ENCODE measurements at regions not wholly inside any gene's neighbourhood (a gene's known extent, or its start where the extent isn't known, plus 50 kb on each side); places are given as distances from the start of the nearest gene placed in this dataset.

DNA sequence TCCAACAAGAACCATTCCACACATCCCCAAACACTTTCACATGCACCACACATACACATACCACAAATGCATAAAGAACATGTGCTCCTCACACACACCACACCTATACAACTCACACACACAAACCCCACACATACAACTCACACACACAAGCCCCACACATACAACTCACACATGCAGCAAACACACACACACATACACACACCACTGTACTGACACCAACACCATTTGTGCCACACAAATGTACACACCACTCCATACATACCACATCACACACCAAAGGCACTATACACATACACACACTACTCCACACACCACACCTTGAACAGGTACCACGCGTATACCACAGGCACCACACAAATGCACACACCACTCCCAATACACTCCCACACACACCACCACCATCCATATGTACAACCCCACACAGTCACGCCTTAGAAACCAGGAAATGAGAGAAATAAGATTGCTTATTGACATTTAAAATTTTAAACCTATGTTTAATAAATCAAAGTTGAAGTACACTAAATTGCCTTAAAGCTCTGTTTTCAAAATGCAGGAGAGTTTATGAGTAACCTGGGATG lies 107.4 kb downstream of the ARL4A start:
- no peak for DNase-seq
- H3K9me3 ChIP-seq, result no peaks in the 10 kb centered on the region
- intact Hi-C loops (cut with DNase I), result no loop called here
- no peak overlapping the region for H3K4me3 ChIP-seq
- no peak overlapping the region for H3K27ac ChIP-seq
- H3K36me3 ChIP-seq, result no peaks in the 10 kb centered on the region
- TF ChIP-seq, protein P1, sequence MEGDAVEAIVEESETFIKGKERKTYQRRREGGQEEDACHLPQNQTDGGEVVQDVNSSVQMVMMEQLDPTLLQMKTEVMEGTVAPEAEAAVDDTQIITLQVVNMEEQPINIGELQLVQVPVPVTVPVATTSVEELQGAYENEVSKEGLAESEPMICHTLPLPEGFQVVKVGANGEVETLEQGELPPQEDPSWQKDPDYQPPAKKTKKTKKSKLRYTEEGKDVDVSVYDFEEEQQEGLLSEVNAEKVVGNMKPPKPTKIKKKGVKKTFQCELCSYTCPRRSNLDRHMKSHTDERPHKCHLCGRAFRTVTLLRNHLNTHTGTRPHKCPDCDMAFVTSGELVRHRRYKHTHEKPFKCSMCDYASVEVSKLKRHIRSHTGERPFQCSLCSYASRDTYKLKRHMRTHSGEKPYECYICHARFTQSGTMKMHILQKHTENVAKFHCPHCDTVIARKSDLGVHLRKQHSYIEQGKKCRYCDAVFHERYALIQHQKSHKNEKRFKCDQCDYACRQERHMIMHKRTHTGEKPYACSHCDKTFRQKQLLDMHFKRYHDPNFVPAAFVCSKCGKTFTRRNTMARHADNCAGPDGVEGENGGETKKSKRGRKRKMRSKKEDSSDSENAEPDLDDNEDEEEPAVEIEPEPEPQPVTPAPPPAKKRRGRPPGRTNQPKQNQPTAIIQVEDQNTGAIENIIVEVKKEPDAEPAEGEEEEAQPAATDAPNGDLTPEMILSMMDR (IDR thresholded peaks at IDR 0.05), result no peak
- H3K27me3 ChIP-seq, result no peaks in the 10 kb centered on the region
- ATAC-seq, result no peak
- H3K4me1 ChIP-seq, result no peaks in the 10 kb centered on the region

DNA sequence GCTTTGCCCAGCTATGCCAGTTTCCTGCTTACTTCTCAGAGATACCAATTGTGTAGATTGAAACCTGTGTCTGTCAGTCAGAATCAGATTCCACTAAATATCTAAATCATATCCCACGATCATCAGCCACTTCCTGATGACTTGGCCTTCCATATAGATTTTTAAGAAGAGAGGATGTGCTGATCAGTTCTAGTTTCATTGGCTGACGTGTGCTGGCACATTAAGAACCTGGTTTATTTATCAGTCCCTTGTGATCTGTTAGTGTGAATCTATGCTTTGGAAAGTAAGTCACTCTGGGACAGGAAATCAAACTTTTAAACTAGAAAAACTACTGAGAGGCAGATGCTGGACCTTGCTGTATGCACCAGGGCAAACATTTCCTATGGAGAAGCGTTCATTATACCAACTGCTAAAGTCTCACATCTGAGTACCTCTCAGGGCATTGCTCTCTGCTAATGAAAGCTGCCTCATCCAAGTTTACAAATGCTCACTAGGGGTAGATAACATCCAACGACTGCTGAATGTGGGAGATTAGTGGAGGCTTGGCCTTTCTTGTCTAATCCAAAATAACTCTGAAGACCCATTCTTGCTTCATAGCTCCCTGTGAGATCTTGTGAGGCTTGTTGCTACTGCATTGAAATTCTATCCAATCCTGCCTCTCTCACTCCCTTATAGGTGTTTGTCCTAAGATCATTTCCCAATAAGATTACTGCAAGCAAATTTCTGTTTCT lies 109.1 kb downstream of the ARL4A start:
- H3K27me3 ChIP-seq, result no peaks in the 10 kb centered on the region
- H3K4me1 ChIP-seq, result no peaks in the 10 kb centered on the region
- TF ChIP-seq, protein P1 (IDR thresholded peaks at IDR 0.05), result no peak
- no peak overlapping the region for H3K4me3 ChIP-seq
- DNase-seq (no peak), ATAC-seq (no peak)
- no peaks in the 10 kb centered on the region for H3K36me3 ChIP-seq
- no peak overlapping the region for H3K27ac ChIP-seq
- H3K9me3 ChIP-seq, result no peaks in the 10 kb centered on the region
- intact Hi-C loops (cut with DNase I), result no loop called here

DNA sequence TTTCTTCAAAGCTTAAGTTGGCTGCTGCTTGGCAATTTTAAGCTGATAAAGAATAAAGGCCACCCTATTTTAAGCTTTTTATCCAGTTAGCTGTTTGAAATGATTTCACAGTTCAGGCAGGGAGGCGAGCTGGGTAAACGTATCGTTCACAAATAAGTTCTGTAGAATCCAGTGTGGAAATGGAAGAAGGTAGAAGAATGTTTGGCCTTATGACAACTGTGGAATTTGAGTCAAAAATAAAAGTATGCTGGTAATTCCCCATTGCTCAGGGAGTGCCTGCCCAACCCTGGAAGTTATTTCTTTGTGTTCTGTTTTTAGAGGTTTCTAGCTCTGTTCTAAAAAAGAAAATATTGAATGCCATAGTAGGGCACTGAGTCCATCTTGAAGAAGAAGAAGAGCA lies 113.1 kb downstream of the ARL4A start:
- no peak overlapping the region for H3K27ac ChIP-seq
- H3K27me3 ChIP-seq, result no peaks in the 10 kb centered on the region
- no peak overlapping the region for H3K4me3 ChIP-seq
- no peaks in the 10 kb centered on the region for H3K9me3 ChIP-seq
- intact Hi-C loops (cut with DNase I), result no loop called here
- DNase-seq (no peak), ATAC-seq (no peak)
- H3K36me3 ChIP-seq, result no peaks in the 10 kb centered on the region
- TF ChIP-seq, protein P1 (IDR thresholded peaks at IDR 0.05), result no peak
- H3K4me1 ChIP-seq, result no peaks in the 10 kb centered on the region

DNA sequence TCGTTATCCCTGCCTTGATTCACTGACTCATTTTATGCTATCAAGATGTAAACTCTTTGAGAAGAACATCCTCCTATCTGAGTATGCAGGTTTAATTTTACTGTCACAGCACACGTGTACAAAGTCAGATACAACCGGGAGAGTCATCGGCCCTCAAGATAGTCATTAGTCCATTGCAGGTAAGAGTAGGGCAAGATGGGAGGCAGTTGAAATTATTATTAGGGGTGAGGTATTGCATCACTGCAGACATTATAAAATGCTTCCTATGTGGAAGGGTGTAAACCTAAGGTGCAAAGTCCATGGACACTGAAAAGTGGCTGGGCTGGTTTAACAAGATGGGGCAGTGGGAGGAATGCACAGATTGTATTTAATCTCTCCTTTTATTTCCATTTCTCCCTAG lies 113.7 kb downstream of the ARL4A start:
- DNase-seq (no peak), ATAC-seq (no peak)
- Histone ChIP-seq H3K4me1 (no peaks in the 10 kb centered on the region), H3K27ac (no peak overlapping the region), H3K27me3 (no peaks in the 10 kb centered on the region), H3K36me3 (no peaks in the 10 kb centered on the region), H3K4me3 (no peak overlapping the region), H3K9me3 (no peaks in the 10 kb centered on the region)
- TF ChIP-seq, protein P1 (IDR thresholded peaks at IDR 0.05), result no peak
- intact Hi-C loops (cut with DNase I), result no loop called here

DNA sequence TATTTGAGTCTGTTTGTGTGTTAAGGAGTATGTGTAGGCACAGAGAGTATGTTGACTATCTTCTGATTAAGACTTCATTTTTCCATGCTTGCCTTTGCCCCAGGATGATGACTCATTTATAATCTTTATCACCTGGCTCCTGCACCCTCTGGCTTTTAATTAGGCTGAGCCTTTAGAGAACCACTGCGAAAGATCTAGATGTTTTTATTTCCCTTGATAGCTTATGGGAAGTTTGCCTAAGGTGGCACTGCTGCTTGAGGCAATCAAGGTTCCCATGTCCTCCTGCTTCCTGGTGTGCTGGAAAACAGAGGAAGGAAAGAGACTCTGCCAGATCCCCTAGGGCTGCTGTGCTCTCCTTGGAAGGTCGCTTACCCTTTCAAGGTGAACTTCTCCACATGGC lies 114.6 kb downstream of the ARL4A start:
- DNase-seq (no peak), ATAC-seq (no peak)
- TF ChIP-seq, protein P1 (IDR thresholded peaks at IDR 0.05), result no peak
- Histone ChIP-seq H3K27ac (no peak overlapping the region), H3K4me1 (no peaks in the 10 kb centered on the region), H3K36me3 (no peaks in the 10 kb centered on the region), H3K4me3 (no peak overlapping the region), H3K9me3 (no peaks in the 10 kb centered on the region), H3K27me3 (no peaks in the 10 kb centered on the region)
- intact Hi-C loops (cut with DNase I), result no loop called here

All from upper lobe of right lung (tissue), 1 donor.